ENCODE measurements at regions not wholly inside any gene's neighbourhood (a gene's known extent, or its start where the extent isn't known, plus 50 kb on each side); places are given as distances from the start of the nearest gene placed in this dataset.

- no peak overlapping the region for H3K27ac ChIP-seq (ENCODE audit: poor library complexity, severe bottlenecking)
- H3K27me3 ChIP-seq (ENCODE audit: insufficient read depth, poor library complexity, severe bottlenecking) = no peaks in the 10 kb centered on the region
- no peaks in the 10 kb centered on the region for H3K9me3 ChIP-seq (ENCODE audit: severe bottlenecking)
- TF ChIP-seq CTCF (IDR thresholded peaks at IDR 0.05; ENCODE audit: poor library complexity, severe bottlenecking) = no peak
- no peak for DNase-seq (ENCODE audit: low spot score)
- no peaks in the 10 kb centered on the region for H3K36me3 ChIP-seq (ENCODE audit: low read depth)
- no peak overlapping the region for H3K4me3 ChIP-seq (ENCODE audit: severe bottlenecking)
- H3K4me1 ChIP-seq (ENCODE audit: insufficient read depth, poor library complexity, severe bottlenecking) = no peaks in the 10 kb centered on the region
- no peak for ATAC-seq (ENCODE audit: low read depth)
Measured at GRCh38 chr3:72401005-72401545, 447.2 kb downstream of the SHQ1 start.

GRCh38 chr3:72398781-72399180 is 449.5 kb downstream of the SHQ1 start:
- no peaks in the 10 kb centered on the region for H3K27me3 ChIP-seq (ENCODE audit: insufficient read depth, poor library complexity, severe bottlenecking)
- no peaks in the 10 kb centered on the region for H3K9me3 ChIP-seq (ENCODE audit: severe bottlenecking)
- DNase-seq (ENCODE audit: low spot score) = no peak
- no peak overlapping the region for H3K4me3 ChIP-seq (ENCODE audit: severe bottlenecking)
- no peak for ATAC-seq (ENCODE audit: low read depth)
- no peak for TF ChIP-seq CTCF (IDR thresholded peaks at IDR 0.05; ENCODE audit: poor library complexity, severe bottlenecking)
- H3K27ac ChIP-seq (ENCODE audit: poor library complexity, severe bottlenecking) = no peak overlapping the region
- no peaks in the 10 kb centered on the region for H3K4me1 ChIP-seq (ENCODE audit: insufficient read depth, poor library complexity, severe bottlenecking)
- H3K36me3 ChIP-seq (ENCODE audit: low read depth) = no peaks in the 10 kb centered on the region

- DNase-seq (ENCODE audit: low spot score) (no peak), ATAC-seq (ENCODE audit: low read depth) (no peak)
- Histone ChIP-seq H3K27ac (ENCODE audit: poor library complexity, severe bottlenecking) (no peak overlapping the region), H3K4me3 (ENCODE audit: severe bottlenecking) (no peak overlapping the region), H3K9me3 (ENCODE audit: severe bottlenecking) (no peaks in the 10 kb centered on the region), H3K36me3 (ENCODE audit: low read depth) (no peaks in the 10 kb centered on the region), H3K27me3 (ENCODE audit: insufficient read depth, poor library complexity, severe bottlenecking) (no peaks in the 10 kb centered on the region), H3K4me1 (ENCODE audit: insufficient read depth, poor library complexity, severe bottlenecking) (no peaks in the 10 kb centered on the region)
- no peak for TF ChIP-seq CTCF (IDR thresholded peaks at IDR 0.05; ENCODE audit: poor library complexity, severe bottlenecking)
Measured at GRCh38 chr3:72397586-72397985, 450.7 kb downstream of the SHQ1 start.

GRCh38 chr3:72396899-72397298 is 451.3 kb downstream of the SHQ1 start:
- ATAC-seq (ENCODE audit: low read depth) = no peak
- no peak for TF ChIP-seq CTCF (IDR thresholded peaks at IDR 0.05; ENCODE audit: poor library complexity, severe bottlenecking)
- no peaks in the 10 kb centered on the region for H3K4me1 ChIP-seq (ENCODE audit: insufficient read depth, poor library complexity, severe bottlenecking)
- no peak for DNase-seq (ENCODE audit: low spot score)
- no peak overlapping the region for H3K4me3 ChIP-seq (ENCODE audit: severe bottlenecking)
- H3K36me3 ChIP-seq (ENCODE audit: low read depth) = no peaks in the 10 kb centered on the region
- H3K27ac ChIP-seq (ENCODE audit: poor library complexity, severe bottlenecking) = no peak overlapping the region
- H3K27me3 ChIP-seq (ENCODE audit: insufficient read depth, poor library complexity, severe bottlenecking) = no peaks in the 10 kb centered on the region
- H3K9me3 ChIP-seq (ENCODE audit: severe bottlenecking) = no peaks in the 10 kb centered on the region

- Histone ChIP-seq H3K4me1 (ENCODE audit: insufficient read depth, poor library complexity, severe bottlenecking) (no peaks in the 10 kb centered on the region), H3K27me3 (ENCODE audit: insufficient read depth, poor library complexity, severe bottlenecking) (no peaks in the 10 kb centered on the region), H3K4me3 (ENCODE audit: severe bottlenecking) (no peak overlapping the region), H3K9me3 (ENCODE audit: severe bottlenecking) (no peaks in the 10 kb centered on the region), H3K36me3 (ENCODE audit: low read depth) (no peaks in the 10 kb centered on the region), H3K27ac (ENCODE audit: poor library complexity, severe bottlenecking) (no peak overlapping the region)
- ATAC-seq (ENCODE audit: low read depth) = no peak
- TF ChIP-seq CTCF (IDR thresholded peaks at IDR 0.05; ENCODE audit: poor library complexity, severe bottlenecking) = no peak
- DNase-seq (ENCODE audit: low spot score) = no peak
Measured at GRCh38 chr3:72395776-72396311, 452.4 kb downstream of the SHQ1 start.
